HT1080 (cell line): ENCODE measurements at regions not wholly inside any gene's neighbourhood (a gene's known extent, or its start where the extent isn't known, plus 50 kb on each side); places are given as distances from the start of the nearest gene placed in this dataset.

Experiments used
- DNase-seq: peaks from one replicate; pipeline ENCODE4 v3.0.0-alpha.2; 2015; ENCODE audit warnings: low read depth

DNA sequence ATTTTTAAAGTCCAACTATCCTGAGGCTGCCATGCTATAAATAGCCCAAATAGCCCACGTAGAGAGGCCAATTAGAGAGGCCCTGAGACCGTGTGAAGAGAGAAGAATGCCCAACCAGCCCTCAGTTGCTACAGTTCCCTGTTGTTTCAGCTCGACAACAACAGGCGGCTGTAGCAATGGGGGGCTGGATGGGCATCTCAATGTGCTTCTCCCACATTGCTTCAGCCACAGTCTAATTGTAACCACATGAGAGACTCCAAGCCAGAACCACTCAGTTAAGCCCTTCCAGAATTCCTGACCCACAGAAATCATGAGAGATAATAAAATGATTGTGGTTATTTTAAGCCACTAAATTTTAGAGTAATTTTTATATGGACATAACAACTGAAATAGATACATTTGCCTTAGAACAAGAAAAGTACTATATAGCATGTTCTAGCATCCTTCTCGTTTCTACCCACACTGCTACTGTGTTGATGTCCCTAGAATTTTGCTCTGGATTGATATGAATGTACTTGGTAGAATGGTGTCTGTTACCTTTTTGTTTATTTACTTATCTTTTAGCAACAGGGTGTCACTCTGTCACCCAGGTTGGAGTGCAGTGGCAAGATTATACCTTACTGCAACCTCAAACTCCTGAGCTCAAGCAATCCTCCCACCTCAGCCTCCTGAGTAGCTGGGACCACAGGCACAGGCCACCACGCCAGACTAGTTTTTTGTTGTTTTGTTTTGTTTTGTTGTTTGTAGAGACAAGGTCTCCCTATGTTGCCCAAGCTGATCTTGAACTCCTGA is 436.4 kb downstream of the BCOR start:
- no peak for DNase-seq

DNA sequence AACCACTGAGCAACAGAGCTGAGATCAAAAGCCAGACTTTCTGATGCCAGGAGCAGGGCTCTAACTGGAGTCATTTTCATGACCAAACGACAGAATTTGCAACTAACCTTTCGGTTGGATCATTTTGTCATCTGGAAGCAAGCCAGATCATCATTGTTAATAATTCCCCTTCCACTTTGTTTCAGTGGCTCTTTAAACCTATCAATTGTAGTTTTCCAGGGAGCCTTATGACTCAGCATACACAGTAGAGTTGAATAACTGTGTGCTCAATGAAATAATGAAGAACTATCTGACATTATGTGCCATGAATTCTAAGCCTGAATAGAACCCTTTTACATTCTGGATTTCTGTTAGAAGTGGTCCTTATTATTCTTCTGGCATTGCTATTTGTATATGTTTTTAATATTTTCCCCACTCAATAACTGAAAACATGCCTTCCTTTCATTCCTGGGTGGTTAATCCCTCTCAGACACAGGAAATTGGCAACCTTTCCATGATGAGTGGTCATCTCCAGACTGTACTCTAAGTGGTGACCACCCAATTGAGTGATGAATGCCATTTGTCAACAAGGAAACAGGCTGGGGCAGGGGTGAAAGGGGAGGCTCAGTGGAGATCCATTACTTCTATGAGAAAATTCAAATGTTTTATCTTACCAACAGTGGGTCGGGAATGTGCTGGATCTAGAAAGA is 431.8 kb downstream of the BCOR start:
- no peak for DNase-seq

DNA sequence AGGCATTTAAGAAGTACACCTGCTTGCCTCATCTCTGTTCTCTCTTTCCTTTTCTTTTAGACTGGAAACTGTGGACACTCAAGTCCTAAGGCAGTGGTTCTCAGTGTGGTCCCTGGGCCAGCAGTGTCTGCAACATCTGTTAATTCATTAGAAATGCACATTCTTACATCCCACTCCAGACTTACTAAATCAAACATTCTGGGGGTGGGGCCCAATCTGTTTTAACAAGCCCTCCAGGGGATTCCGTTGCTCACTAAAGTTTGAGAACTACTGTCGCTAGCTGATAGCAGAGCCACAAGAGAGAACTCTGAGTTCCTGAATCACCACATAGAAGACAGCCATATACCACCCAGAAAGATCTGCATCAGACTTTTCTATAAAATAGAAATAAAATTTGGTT is 430.6 kb downstream of the BCOR start:
- DNase-seq: no peak

DNA sequence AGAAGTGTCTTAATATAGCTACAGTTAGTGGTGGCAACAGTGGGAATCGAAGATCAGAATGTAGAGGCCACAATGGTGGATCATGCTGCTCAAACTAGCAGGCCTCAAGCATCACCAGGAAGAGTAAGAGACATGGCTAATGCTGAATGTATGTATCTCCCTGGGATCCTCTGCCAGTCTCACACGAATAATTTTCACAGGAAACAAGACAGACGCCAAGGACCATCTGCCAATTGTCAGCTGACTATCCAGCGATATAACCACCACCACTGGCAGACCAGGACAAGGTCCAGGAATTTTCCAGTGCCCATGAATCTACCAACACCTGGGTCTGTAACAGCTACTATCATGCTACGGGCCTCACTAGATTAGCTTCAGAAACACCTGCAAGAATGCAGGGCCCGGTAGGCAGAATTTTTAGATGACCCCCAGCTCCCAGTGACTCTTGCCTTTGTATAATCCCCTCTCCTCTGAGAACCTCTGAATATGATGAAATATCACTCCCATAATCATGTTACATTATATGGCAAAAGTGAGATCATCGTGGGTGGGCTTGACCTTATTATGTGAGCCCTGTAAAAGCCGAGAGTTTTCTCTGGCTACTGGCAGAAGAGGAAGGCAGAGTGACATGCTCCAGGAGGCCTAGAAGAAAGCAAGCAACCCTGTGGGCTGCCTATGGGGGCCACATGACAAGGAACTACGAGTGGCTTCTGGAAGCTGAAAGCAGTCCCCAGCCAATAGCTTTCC is 429.8 kb downstream of the BCOR start:
- DNase-seq: no peak

- DNase-seq: no peak
Measured at GRCh38 chrX:39669668-39670067, 428.1 kb downstream of the BCOR start.

- no peak for DNase-seq
Measured at GRCh38 chrX:39670281-39670680, 427.5 kb downstream of the BCOR start.

DNA sequence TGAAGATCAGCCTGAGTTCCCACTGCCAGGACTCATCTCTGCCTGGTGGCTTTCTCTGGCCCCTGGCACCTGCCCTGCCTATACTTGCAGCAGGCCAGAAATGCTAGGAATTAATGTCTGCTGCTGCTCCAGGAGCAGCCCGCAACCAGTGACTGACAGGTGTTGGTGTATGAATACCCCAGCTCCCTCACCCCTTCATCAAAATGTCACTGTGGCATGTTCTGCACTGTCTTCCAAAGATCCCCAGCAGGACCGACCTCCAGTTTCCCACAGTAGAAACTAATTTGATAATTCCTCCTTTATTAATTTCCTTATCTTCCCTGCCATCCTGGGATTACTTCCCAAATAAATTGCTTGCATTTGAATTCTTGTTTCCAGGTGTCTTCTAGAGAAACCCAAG is 425.4 kb downstream of the BCOR start:
- no peak for DNase-seq

DNA sequence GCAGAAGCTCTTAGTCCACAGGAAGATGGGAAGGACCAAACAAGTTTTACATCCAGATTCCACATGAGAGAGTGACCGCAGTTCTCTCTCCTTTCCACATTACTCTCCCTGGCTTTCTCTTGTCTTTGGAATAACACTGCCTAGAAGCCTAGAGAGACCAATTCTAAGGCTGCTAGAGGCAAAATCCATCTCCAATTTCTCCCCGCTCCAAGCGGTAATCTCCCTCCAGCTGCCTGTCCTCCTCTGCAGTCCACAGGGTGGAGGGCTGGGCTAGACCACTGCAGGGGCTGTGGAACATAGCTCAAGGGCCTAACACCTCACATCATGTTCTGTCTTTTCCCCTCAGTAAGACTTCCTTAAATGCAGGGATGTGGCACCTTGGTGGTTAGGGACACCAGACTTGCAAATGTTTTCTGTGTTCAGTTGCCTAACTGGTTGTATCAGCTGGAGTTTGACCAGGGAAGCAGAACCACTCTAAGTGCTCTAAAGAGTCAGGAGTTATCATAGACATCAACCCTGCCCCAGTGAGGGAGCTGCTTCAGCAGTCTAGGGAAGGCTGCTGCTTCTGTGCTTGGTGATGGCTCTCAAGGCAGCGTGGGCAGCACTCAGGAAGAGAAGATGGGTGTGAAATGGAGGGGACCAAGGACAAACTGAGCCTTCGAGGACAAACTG is 423.1 kb downstream of the BCOR start:
- no peak for DNase-seq

GRCh38 chrX:39675162-39675553 is 422.6 kb downstream of the BCOR start:
- no peak for DNase-seq

DNA sequence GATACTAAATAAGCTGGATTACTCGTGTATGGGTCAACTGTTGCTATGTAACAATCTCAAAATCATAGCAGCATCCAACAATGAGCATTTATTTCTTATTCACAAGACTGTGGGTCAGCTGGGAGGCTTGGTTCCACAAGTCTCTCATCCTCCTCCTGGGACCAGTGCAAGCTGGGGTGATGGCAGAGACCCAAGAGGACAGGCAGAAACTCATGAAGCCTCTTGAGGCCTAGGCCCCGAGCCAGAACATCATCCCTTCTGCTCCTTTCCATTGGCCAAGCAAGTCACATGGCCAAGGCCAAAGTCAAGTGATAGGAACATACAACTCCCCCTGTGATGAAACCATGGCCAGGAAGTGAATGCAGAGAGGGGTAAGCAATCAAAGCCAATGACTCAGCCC is 422.1 kb downstream of the BCOR start:
- DNase-seq: peak; percentile 19

DNA sequence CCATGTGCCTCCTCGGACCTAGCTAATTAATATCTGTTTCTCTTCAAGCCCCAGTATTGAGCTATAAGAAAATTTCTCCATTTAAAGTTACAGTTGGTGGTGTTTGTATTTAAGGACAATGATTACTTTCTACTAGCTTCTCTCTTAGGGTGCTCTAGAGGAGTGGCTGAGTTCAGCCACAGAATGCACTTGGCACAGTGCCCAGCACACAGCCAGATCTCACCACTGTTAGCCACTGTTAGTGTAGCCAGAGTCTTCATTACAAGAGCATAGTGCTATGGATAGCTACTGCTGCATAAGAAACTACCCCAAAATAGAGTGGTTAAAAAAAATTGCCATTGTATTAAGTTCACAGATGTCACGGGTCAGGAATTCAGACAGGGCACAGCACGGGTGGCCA is 421.3 kb downstream of the BCOR start:
- DNase-seq: no peak

- DNase-seq: no peak
Measured at GRCh38 chrX:39677585-39677977, 420.2 kb downstream of the BCOR start.

DNA sequence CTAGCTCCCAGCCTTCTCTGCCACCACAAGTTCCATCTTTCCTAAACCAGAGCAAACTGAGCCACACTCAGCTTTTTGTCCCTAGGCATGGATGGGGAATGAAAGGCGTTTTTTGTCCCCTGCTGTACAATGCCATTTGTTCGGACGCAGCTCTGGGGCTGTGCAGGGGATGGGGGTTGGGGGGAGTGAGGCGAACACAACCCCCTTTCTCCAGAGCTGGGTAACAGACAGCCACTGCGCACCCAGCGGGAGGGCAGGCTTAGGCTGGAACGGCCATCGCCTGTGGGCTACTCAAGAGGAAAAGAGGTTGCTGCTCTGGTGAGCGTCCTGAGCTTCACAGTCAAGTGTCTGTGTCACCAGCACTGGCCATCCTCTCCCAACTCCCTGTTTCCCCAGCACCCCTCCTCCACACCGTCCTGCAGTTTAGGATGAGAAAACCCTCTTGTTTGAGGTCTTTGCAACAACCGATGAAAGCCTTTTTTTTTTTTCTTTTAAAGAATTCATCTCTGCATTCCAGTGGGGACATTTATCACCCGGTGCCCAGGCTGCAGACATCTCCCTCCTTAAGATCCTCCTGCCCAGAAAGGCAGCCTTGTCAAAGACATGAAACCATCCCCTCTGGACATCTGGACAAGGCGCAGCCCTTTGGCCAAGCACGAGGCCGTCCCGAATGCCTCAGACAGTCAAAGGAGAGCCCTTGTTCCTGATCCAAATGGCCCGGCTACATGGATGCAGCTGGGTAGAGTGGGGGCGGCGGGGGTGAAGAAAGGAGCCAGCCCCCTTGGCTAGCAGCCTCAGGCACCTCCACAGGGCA is 419.6 kb downstream of the BCOR start:
- DNase-seq: no peak

- DNase-seq: no peak
Measured at GRCh38 chrX:39678914-39679313, 418.8 kb downstream of the BCOR start.

DNA sequence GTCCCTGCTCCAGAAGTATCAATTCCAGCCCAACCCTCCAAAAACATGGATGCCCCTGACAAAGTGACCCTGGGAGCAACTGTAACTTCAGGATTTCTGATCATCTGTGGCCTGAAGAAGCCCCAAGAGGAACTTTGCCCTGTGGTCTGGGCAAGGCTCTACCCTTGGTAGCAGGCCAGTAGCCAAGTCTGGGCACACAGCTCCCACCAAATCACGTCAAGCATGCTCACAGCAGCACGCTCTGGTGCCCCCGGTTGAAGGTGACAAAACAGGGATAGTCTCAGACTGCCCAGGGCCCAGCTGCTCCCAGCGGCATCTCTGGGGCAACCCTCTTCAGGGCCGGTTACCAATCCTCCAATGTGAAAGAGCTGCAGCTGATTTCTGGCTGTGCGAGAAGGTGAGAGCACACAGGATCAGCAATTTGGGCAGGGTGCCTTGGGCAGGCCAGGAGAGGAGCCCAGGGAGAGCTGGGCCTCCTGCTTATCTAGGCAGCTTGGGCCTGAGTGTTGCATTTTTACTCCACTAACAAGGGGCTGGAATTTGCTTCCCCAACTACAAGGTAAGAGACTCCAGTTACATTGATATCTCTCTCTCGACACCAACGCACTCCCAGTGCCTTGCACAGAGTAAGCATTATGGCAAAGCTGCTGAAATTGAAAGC is 418.1 kb downstream of the BCOR start:
- DNase-seq: no peak

DNA sequence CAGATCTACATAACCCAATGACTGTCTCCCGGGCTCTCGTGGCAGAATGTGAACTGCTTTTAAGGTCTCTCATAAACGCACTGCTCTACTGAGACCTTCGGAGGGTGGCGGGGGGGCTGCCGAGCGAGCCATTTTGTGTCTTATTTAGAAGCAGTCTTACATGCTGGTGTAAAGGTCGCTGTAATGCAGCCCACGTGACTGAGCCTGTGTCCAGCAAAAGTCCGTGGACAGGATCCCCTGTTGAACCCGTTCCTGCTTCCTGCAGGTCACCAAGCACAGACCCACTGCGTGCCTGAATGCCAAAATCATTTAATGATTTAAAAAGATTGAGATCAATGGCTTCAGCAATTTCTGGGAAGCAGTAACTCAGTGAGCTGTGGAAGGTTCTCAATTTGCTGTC is 415.9 kb downstream of the BCOR start:
- DNase-seq: no peak

DNA sequence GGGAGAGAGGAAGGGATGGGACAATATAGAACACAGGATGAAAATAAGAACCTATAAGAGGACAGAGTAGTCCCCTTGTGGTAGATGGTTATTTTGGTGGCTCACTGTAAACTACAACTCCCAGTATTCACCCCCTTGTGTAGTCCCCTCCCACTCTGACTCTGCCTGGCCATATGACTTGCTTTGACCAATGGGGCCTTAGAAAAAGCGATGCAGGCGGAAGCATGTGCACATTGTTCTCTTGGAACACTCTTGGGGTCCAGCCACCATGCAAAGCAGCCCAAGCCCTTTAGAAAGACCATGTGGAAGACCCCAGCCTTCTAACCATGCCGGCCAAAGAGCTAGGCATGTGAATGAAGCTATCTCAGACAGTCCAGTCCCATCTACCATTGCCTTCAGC is 415.0 kb downstream of the BCOR start:
- peak; percentile 12 for DNase-seq

DNA sequence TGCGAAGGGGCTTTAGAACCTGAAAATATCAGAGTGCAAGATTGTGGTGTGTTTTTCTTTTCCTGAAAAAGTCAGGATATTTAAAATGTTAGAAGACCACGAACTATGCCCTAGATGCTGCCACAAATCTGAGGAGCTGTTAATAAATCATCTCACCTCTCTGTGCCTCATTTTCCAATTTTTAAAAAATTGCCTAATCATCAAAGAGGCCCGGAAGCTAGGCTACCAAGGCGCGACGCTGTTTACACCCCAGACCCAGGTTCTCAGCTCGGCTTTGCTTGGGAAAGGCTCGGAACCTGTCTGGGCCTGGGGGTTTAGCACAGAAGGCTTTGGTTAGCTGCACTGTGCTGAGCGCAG is 409.6 kb downstream of the BCOR start:
- no peak for DNase-seq

DNA sequence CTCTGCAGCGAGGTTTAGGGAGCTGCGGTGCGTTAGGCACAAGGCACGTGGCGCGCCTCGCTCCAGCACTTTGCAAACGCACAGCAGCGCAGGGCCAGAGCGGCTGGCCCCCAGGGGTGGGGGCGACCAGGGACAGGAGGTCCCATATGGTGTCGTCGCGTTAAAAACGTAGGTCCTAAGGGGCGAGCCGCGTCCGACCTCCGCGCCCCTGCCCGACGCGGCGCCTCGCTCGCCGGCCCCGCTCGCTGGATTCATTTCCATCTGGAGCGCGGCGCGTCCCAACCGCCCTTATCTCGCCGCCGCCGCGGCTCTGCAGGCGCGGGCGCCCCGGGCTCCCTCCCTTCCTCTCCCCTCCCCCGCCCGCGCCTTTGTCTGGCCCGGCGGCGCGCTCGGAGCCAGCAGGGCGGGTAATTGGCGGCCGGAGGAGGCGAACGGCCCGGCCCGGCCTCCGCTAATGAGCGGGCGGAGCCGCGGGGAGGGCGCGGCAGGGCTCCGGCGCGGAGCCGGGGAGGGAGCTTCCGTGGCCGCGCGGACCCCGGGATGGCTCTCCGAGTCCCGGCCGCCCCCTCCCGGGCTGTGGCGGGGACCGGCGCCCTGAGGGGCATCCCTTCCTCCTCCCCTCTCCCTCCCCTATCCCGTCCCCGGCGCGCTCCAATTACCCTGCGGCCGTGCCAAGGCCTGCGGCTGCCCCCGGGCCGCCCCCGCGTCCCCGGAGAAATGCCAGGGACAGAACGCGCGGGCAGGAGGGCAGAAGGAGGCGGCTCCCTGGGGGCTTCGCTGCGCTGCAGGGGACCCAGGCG is 409.0 kb downstream of the BCOR start:
- DNase-seq: no peak
